Ecto neural progenitor cell (in vitro differentiated cells): ENCODE measurements at regions not wholly inside any gene's neighbourhood (a gene's known extent, or its start where the extent isn't known, plus 50 kb on each side); places are given as distances from the start of the nearest gene placed in this dataset.
"Not testable (repeated sequence)": the region's sequence is repeated elsewhere in the genome, so short reads cannot be mapped to it uniquely, and the experiment has no call there.

ENCODE experiments used
- DNase-seq: peaks from one replicate; pipeline ENCODE4 v3.0.0-alpha.2; 2018; ENCODE audit warnings: low spot score

- no peak for DNase-seq
Observed at GRCh38 chr1:60662486-60663044, 419.8 kb upstream of the NFIA start.

DNA sequence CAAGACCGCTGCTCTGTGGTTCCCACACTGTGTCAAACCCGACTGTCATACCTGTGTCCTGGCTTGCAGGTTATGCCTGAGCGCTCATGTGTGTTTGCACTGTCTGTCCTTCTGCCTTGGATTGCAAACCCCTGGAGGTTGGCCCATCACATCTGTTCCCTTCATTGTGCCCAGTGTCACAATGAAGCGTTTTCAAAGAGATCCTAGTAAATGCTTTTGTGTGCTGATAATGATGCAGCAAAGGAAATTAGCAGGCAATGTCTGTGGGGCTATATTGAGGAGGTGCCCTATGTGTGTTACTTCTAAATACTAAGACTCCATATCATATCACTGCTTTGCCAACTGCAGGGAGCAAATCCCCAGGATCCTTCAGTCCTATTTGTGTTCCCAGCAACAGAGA, 424.4 kb upstream of the NFIA start:
- DNase-seq, result no peak

GRCh38 chr1:60655679-60656355, 426.5 kb upstream of the NFIA start:
- no peak for DNase-seq

DNA sequence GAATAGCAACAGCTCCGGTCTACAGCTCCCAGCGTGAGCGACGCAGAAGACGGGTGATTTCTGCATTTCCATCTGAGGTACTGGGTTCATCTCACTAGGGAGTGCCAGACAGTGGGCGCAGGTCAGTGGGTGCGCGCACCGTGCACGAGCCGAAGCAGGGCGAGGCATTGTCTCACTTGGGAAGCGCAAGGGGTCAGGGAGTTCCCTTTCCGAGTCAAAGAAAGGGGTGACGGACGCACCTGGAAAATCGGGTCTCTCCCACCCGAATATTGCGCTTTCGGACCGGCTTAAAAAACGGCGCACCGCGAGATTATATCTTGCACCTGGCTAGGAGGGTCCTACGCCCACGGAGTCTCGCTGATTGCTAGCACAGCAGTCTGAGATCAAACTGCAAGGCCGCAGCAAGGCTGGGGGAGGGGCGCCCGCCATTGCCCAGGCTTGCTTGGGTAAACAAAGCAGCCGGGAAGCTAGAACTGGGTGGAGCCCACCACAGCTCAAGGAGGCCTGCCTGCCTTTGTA, 442.3 kb upstream of the NFIA start:
- not testable (repeated sequence) for DNase-seq

DNA sequence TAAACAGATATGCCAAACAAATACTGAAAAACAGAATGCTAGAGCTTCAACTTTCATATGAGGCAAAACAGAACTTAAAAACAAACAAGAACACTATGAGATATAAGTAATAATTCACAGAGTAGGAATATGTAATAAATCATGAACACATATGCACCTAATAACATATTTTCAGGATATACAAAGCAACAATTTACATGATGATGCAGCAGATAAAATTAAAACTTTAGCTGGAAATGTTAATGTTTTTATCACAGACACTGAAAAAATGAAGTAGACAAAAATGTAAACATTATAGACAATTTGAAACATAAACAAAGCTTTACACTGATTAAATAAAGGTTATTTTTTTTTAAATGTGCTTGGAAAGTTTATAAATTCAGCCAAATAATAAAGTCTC, 443.1 kb upstream of the NFIA start:
- no peak for DNase-seq

DNA sequence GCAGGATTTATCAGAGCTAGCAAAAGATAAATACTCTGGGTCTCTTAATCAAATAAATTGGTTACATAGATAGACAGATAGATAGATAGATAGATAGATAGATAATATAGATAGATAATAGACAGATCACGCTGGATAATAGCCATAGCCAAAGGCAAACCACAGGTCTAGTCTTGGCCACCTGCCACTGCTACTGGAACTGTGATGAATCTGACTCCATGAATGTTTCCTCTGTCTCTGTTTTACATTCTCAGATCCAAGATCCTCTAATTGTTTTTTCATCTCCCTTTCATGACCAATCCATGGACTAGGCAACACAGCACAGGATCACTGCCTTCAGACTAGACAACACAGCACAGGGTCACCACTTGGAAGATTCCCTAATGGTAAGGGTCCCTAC, 444.7 kb upstream of the NFIA start:
- DNase-seq, result no peak

- no peak for DNase-seq
Observed at GRCh38 chr1:60636946-60637345, 445.4 kb upstream of the NFIA start.

DNA sequence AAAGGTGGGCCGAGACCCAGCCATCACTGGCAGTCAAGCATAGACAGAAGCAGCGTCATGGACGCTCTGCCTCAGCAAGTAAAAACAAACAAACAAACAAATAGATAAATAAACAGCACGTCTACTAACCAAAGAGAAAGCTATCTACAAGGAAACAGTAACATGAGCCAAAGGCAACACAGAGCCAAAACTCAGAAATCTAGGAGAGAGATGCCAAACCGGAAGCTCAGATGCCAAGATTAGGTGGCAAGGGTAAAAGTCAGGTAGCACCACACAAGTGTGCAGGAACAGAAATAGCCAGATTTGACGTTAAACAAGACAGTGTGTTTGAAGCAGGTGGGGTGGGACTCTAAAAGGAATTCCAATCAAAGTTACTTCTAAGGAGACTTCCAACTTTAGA, 448.3 kb upstream of the NFIA start:
- DNase-seq, result no peak

GRCh38 chr1:60622486-60622885, 459.9 kb upstream of the NFIA start:
- no peak for DNase-seq

DNA sequence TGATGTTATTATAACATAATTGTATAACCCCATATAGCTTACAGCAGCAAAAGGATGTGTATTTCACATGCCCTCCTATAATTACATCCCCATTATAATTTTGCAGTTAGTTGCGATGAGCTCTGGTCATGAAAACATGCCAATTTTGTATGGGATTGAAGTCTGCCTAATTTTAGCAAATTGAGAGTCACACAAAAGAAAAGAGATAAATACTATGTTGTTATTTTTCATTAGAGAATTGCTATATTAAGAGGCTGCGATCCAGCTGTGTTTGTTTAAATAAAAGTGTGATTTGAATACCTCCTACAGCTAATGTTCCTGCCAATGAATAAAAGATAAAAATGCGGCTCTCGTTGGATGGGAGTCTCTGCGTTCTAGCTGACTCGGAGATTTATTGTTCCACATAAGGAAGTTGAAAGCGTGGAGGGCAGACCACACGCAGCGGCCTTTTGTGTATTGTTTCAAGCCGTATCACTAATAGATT, 461.0 kb upstream of the NFIA start:
- DNase-seq, result no peak

DNA sequence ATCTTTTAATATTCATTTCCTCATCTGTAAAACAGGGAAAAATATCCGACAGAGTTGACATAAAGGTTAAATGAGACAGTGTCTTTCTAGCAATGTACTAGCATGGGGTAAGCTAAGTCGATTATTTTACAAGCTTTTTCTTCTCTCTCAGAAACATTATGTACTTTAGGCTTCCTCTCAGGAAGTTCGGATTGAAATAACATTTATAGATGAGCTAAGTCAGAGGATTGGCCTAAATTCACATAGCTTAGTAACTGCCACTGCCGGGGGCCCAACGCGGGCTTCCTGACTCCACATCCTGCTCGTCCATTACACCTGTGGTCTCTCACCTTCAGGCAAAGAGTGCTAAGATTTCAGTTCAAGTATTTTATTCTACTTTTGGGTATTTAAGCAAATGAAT, 462.3 kb upstream of the NFIA start:
- DNase-seq, result no peak

GRCh38 chr1:60619581-60619980, 462.8 kb upstream of the NFIA start:
- no peak for DNase-seq

DNA sequence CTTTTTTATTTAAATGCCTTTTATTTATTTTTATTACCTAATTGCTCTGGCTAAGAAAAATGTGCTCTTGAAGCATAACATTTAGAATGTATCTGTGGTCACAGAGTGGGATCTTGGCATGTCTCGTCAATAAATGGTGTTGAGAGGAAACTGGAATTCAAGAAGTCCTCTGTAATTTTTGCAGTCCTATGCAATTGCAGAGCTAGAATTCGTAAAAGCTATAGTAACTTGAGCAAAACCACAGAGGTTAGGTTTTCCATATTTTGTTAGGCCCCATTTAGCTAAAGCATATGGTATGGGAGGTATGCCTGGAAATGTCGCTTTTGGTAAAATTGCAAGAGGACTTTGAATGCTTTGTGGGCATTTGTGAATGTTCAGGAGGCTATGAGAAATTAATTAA, 466.7 kb upstream of the NFIA start:
- DNase-seq, result no peak

DNA sequence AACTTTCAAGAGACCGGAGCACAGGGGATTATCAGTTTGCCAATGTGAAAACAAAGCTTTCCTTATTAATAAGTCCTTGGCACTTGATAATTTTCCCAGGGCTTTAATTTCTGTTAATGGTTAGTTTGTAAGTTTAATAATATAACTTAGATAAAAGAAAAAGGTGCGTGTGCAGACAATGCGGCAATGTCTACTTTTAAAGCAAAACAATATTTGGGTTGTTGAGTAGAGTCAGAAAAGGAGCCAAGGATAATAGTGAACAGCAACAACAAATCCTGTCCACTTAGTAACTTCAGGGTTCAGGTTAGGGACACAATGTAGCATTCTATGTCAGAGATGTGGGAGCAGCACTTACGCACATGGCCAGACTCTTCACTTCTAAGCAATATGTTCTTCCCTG, 469.6 kb upstream of the NFIA start:
- no peak for DNase-seq

- DNase-seq, result not testable (repeated sequence)
Observed at GRCh38 chr1:60606921-60607320, 475.4 kb upstream of the NFIA start.

DNA sequence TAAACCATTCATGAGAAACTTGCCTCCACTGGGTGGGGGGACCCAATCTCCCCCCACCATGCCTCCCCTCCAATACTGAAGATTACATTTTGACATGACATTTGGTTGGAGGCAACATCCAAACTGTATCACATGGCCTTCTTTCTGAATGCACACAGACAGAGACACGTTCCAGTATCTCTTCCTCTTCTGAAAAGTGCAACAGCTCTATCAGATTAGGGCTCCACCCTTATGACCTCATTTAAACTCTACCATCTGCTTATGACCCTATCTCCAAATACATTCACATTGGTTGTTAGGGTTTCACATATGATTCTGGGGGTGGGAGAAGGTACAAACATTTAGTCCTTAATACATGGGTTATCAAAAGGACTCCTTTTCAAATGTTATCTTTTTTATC, 481.8 kb upstream of the NFIA start:
- DNase-seq, result no peak

- DNase-seq, result no peak
Observed at GRCh38 chr1:60599574-60599973, 482.8 kb upstream of the NFIA start.

- DNase-seq, result no peak
Observed at GRCh38 chr1:60598041-60598910, 484.1 kb upstream of the NFIA start.

DNA sequence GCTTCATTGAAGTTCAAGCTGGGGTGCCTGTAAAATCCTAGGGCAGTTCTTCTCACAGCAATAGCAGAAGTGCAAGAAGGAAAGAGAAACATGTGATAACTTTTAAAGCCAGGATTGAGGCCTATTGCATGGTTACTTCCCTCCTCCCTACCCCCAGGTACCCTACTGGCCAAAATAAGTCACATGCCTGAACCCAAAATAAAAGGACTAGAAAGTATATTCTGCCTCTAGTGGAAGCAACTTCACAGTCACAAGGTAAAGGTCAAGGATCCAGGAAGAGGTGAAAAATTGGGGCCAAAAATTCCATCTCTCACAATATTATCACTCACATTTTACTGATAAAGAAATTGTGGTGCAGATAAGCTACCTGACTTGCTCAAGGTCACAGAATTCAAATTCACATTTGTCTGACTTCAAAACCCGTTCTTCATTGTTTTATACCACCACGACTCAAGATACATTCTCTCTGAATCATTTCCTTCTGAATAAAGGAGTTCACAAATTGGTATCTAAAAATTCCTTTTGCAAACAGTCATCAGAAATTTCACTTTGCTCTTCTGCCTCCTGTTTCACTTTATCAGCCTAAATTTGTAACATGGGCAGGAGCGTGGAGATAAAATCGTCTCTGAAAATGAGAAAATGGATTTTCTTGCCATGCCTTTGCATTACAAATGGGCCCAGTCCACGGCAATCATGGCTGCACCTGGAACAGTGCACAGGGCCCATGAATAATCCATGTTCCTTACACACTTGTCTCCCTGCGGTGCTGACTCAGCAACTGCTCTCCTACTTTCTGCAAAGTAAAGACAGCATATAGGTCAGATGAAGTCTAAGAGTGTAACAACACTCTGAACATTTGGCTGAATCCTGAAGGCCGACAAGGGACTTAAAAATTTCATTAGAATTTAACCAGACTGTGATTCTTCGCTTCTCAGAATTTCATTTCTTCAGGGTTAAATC, 485.3 kb upstream of the NFIA start:
- no peak for DNase-seq

DNA sequence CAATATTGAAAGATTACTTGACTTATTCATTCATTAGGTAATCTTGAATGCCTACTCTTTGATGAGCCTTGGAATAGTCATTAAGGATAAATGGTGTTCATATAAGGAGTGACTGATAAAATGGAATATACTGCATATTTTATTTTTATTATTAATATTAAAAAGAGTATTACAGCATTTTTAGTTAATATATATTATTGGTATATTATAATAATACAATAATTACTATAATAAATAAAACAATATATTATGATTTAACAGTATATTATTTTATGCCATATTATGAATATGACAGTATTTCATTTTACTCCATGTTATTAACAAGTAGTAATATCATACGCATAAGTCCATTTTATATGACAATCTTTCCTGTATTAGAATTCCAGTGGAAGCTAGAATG, 490.8 kb upstream of the NFIA start:
- no peak for DNase-seq

DNA sequence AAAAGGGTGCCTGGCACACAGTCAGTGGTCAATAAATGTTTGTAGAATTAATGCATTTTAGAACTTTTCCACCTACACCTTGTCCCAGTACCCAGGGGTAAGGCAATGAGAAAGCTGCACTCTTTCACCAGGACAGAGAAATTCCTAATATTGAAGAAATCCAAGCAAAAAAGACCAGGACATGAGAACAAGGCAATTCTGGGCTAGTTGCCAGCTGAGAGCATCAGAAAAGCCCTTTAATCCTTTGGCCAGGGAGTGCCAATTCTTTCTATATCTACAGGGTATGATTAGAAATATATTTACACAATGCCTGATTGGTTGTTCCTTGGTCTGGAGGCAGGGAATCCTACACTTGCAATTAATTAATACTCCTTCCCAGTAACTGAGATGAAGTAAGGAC, 492.4 kb upstream of the NFIA start:
- DNase-seq, result no peak
